SU-DHL-6 (cell line): ENCODE measurements at regions not wholly inside any gene's neighbourhood (a gene's known extent, or its start where the extent isn't known, plus 50 kb on each side); places are given as distances from the start of the nearest gene placed in this dataset.

ENCODE experiments used
- H2AFZ ChIP-seq: fragments of 200-600 bp; sonication (generic); 2 replicates; pipeline ENCODE4 v1.6.1; 2014; ENCODE audit warnings: low read depth, mild to moderate bottlenecking, moderate library complexity, mixed read lengths, antibody characterized with exemption, low read length; ENCODE audit not compliant: severe bottlenecking
- H3F3A ChIP-seq: fragments of 200-600 bp; shearing (Covaris generic); 2 replicates; pipeline ENCODE4 v1.6.0; 2016; ENCODE audit warnings: antibody characterized with exemption, mild to moderate bottlenecking; ENCODE audit not compliant: insufficient read depth
- H3K27ac ChIP-seq: fragments of 200-600 bp; sonication (generic); 2 replicates; pipeline ENCODE4 v1.5.1; 2016; ENCODE audit warnings: low read depth, mild to moderate bottlenecking, low read length, moderate library complexity, mixed read lengths
- H3K27me3 ChIP-seq: fragments of 200-600 bp; sonication (generic), shearing (Covaris generic); 2 replicates; pipeline ENCODE4 v1.6.0; 2014; ENCODE audit warnings: mild to moderate bottlenecking, low read length
- H3K36me3 ChIP-seq: fragments of 200-600 bp; sonication (generic); 2 replicates; pipeline ENCODE4 v1.6.1; 2014; ENCODE audit warnings: mild to moderate bottlenecking, low read length, mixed read lengths
- H3K4me2 ChIP-seq: fragments of 300-600, 200-600 bp; shearing (Covaris generic), sonication (generic); 2 replicates; pipeline ENCODE4 v1.6.0; 2014; ENCODE audit warnings: low read length, low read depth, mild to moderate bottlenecking; ENCODE audit not compliant: poor library complexity, severe bottlenecking
- H3K4me3 ChIP-seq: fragments of 200-600 bp; sonication (generic); 2 replicates; pipeline ENCODE4 v1.5.1; 2014; ENCODE audit warnings: antibody characterized with exemption, low read length, mild to moderate bottlenecking, mixed read lengths; ENCODE audit not compliant: insufficient read depth, poor library complexity, severe bottlenecking
- H3K79me2 ChIP-seq: fragments of 200-600 bp; sonication (generic); 2 replicates; pipeline ENCODE4 v1.6.1; 2014; ENCODE audit warnings: mild to moderate bottlenecking, low read length, moderate library complexity; ENCODE audit not compliant: insufficient read depth
- H3K9ac ChIP-seq: fragments of 200-600 bp; sonication (generic); 2 replicates; pipeline ENCODE4 v1.7.0; 2014; ENCODE audit warnings: mild to moderate bottlenecking, low read length
- H3K9me2 ChIP-seq: fragments of 200-600 bp; sonication (generic); replicated peaks from 2 replicates; pipeline ENCODE4 v1.6.1; 2014; ENCODE audit warnings: low read length; ENCODE audit not compliant: insufficient read depth
- H3K9me3 ChIP-seq: fragments of 200-600 bp; sonication (generic); 2 replicates; pipeline ENCODE4 v1.6.1; 2014; ENCODE audit warnings: low read length, mixed read lengths; ENCODE audit not compliant: insufficient read depth
- H4K20me1 ChIP-seq: fragments of 200-600 bp; sonication (generic); 2 replicates; pipeline ENCODE4 v1.6.1; 2014; ENCODE audit warnings: low read depth, mild to moderate bottlenecking, antibody characterized with exemption, low read length, moderate library complexity, mixed read lengths
- EZH2phosphoT487 ChIP-seq: fragments of 200-600 bp; sonication (generic), shearing (Covaris generic); conservative IDR thresholded peaks from 2 replicates; pipeline ENCODE4 v1.6.1; 2018; ENCODE audit warnings: mild to moderate bottlenecking, antibody characterized with exemption, low read length, moderate library complexity, mixed read lengths
- TF ChIP-seq, protein P1 (sequence below): fragments of 200-600 bp; sonication (generic); IDR thresholded peaks from one replicate; pipeline ENCODE4 v1.5.1; 2017; ENCODE audit warnings: antibody characterized with exemption, mild to moderate bottlenecking, low read length, moderate library complexity; ENCODE audit not compliant: insufficient read depth, poor library complexity, severe bottlenecking

- Histone ChIP-seq H4K20me1 (no peaks in the 10 kb centered on the region), H3F3A (no peaks in the 10 kb centered on the region), H3K9me2 (no peaks in the 10 kb centered on the region), H2AFZ (no peak overlapping the region), H3K9ac (no peak overlapping the region), H3K27ac (no peak overlapping the region), H3K4me3 (no peak overlapping the region), H3K27me3 (no peaks in the 10 kb centered on the region), H3K9me3 (peaks cover 8% of the 10 kb centered on the region; the same call in 1 of the 2 replicates), H3K4me2 (no peak overlapping the region), H3K79me2 (no peaks in the 10 kb centered on the region), H3K36me3 (no peaks in the 10 kb centered on the region)
- TF ChIP-seq, protein P1, sequence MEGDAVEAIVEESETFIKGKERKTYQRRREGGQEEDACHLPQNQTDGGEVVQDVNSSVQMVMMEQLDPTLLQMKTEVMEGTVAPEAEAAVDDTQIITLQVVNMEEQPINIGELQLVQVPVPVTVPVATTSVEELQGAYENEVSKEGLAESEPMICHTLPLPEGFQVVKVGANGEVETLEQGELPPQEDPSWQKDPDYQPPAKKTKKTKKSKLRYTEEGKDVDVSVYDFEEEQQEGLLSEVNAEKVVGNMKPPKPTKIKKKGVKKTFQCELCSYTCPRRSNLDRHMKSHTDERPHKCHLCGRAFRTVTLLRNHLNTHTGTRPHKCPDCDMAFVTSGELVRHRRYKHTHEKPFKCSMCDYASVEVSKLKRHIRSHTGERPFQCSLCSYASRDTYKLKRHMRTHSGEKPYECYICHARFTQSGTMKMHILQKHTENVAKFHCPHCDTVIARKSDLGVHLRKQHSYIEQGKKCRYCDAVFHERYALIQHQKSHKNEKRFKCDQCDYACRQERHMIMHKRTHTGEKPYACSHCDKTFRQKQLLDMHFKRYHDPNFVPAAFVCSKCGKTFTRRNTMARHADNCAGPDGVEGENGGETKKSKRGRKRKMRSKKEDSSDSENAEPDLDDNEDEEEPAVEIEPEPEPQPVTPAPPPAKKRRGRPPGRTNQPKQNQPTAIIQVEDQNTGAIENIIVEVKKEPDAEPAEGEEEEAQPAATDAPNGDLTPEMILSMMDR = no peak
- TF ChIP-seq EZH2phosphoT487 = no peak
Observed at GRCh38 chr19:33903489-33903850, 106.8 kb downstream of the KCTD15 start.

GRCh38 chr19:33904681-33905080 lies 108.0 kb downstream of the KCTD15 start:
- Histone ChIP-seq H3K36me3 (no peaks in the 10 kb centered on the region), H3K4me2 (no peak overlapping the region), H3K4me3 (no peak overlapping the region), H3K9ac (no peak overlapping the region), H4K20me1 (no peaks in the 10 kb centered on the region), H3K9me3 (no peaks in the 10 kb centered on the region), H2AFZ (no peak overlapping the region), H3K79me2 (no peaks in the 10 kb centered on the region), H3K27ac (no peak overlapping the region), H3F3A (no peaks in the 10 kb centered on the region), H3K9me2 (no peaks in the 10 kb centered on the region), H3K27me3 (no peaks in the 10 kb centered on the region)
- TF ChIP-seq, protein P1 = no peak
- no peak for TF ChIP-seq EZH2phosphoT487

- TF ChIP-seq, protein P1 = no peak
- TF ChIP-seq EZH2phosphoT487 = no peak
- H3K36me3 ChIP-seq = no peaks in the 10 kb centered on the region
- H3K4me2 ChIP-seq = no peak overlapping the region
- H3K27me3 ChIP-seq = no peaks in the 10 kb centered on the region
- H3K9me3 ChIP-seq = no peaks in the 10 kb centered on the region
- H3K79me2 ChIP-seq = no peaks in the 10 kb centered on the region
- H3K4me3 ChIP-seq = no peak overlapping the region
- no peak overlapping the region for H3K9ac ChIP-seq
- no peaks in the 10 kb centered on the region for H3K9me2 ChIP-seq
- no peaks in the 10 kb centered on the region for H4K20me1 ChIP-seq
- H3K27ac ChIP-seq = no peak overlapping the region
- H3F3A ChIP-seq = no peaks in the 10 kb centered on the region
- H2AFZ ChIP-seq = no peak overlapping the region
Observed at GRCh38 chr19:33905473-33905936, 108.8 kb downstream of the KCTD15 start.
